Stimulated activated CD8-positive, alpha-beta memory T cell treated with anti-CD3 and anti-CD28 coated beads, Interleukin-7, amount 100 ng/mL, for 4 hours (primary cell): ENCODE measurements at regions not wholly inside any gene's neighbourhood (a gene's known extent, or its start where the extent isn't known, plus 50 kb on each side); places are given as distances from the start of the nearest gene placed in this dataset.

Source experiments
- DNase-seq, 2 donors: peaks; one replicate each; pipeline ENCODE4 v3.0.0-alpha.2; 2020; ENCODE audit warnings: low read depth in 2 of 2

- DNase-seq, result no peak
Observed at GRCh38 chr9:129285979-129286772, 108.1 kb upstream of the IER5L start.

GRCh38 chr9:129285382-129285781 is 107.3 kb upstream of the IER5L start:
- DNase-seq, result no peak

- no peak for DNase-seq
Observed at GRCh38 chr9:129284607-129285291, 106.7 kb upstream of the IER5L start.

- DNase-seq, result no peak
Observed at GRCh38 chr9:129283705-129284606, 105.9 kb upstream of the IER5L start.

- no peak for DNase-seq
Observed at GRCh38 chr9:129283291-129283691, 105.2 kb upstream of the IER5L start.

- DNase-seq, result no peak
Observed at GRCh38 chr9:129282731-129283211, 104.7 kb upstream of the IER5L start.

GRCh38 chr9:129282272-129282671 is 104.2 kb upstream of the IER5L start:
- no peak for DNase-seq

- no peak for DNase-seq
Observed at GRCh38 chr9:129281506-129282145, 103.6 kb upstream of the IER5L start.

- no peak for DNase-seq
Observed at GRCh38 chr9:129280623-129281271, 102.7 kb upstream of the IER5L start.

- DNase-seq, result no peak
Observed at GRCh38 chr9:129280236-129280622, 102.2 kb upstream of the IER5L start.

GRCh38 chr9:129278391-129279237 is 100.6 kb upstream of the IER5L start:
- no peak for DNase-seq

GRCh38 chr9:129276486-129277230 is 98.6 kb upstream of the IER5L start:
- no peak for DNase-seq

- DNase-seq, result no peak
Observed at GRCh38 chr9:129275626-129276247, 97.7 kb upstream of the IER5L start.

- no peak for DNase-seq
Observed at GRCh38 chr9:129273941-129274684, 96.1 kb upstream of the IER5L start.

GRCh38 chr9:129273136-129273895 is 95.3 kb upstream of the IER5L start:
- DNase-seq, result no peak

GRCh38 chr9:129272348-129273025 is 94.4 kb upstream of the IER5L start:
- no peak for DNase-seq

- no peak for DNase-seq
Observed at GRCh38 chr9:129270903-129271431, 92.9 kb upstream of the IER5L start.
